HFFc6 (cell line): ENCODE measurements at regions not wholly inside any gene's neighbourhood (a gene's known extent, or its start where the extent isn't known, plus 50 kb on each side); places are given as distances from the start of the nearest gene placed in this dataset.

Source experiments
- DNase-seq: peaks from one replicate; pipeline ENCODE4 v3.0.0-alpha.2; 2018
- H3K27ac Mint-ChIP-seq: 2 replicates; pipeline ENCODE4 v1.8.0; 2020; ENCODE audit warnings: mild to moderate bottlenecking, mixed read lengths
- H3K27me3 Mint-ChIP-seq: 2 replicates; pipeline ENCODE4 v1.8.0; 2021; ENCODE audit warnings: mild to moderate bottlenecking, moderate library complexity, mixed read lengths; ENCODE audit not compliant: insufficient read depth
- H3K36me3 Mint-ChIP-seq: 2 replicates; pipeline ENCODE4 v1.8.0; 2021; ENCODE audit warnings: low read depth, mixed read lengths
- H3K4me1 Mint-ChIP-seq: 2 replicates; pipeline ENCODE4 v1.8.0; 2020; ENCODE audit warnings: low read depth, mixed read lengths
- H3K4me3 Mint-ChIP-seq: 2 replicates; pipeline ENCODE4 v1.8.0; 2020; ENCODE audit warnings: mild to moderate bottlenecking, moderate library complexity, mixed read lengths
- H3K9me3 Mint-ChIP-seq: 2 replicates; pipeline ENCODE4 v1.8.0; 2020; ENCODE audit warnings: mild to moderate bottlenecking, mixed read lengths
- TF ChIP-seq, protein P1 (sequence below): fragments of 200-600 bp; sonication (generic); IDR thresholded peaks from 2 replicates; pipeline ENCODE4 v1.5.0; 2021; ENCODE audit warnings: antibody characterized with exemption, mild to moderate bottlenecking

DNA sequence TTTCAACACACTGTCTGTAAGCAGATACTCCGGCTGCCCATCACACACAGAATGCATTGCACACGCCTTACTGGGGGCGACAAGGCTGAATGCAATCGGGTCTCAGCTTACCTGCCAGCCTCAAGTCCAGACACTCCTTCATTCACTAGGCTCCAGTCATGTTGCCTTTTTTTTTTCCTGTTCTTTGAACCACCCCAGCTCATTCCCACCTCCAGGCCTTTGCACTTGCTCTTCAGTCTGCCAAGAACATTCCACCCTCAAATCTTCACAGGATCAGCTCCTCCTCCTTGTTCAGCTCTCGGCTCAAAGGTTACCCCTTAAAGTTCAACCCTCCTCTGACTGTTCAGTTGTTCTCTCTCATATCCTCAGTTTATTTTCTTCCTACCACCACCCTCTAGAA lies 181.9 kb upstream of the ESRRG start:
- Mint-ChIP-seq H3K9me3 (peaks cover 17% of the 10 kb centered on the region), H3K4me1 (no peaks in the 10 kb centered on the region), H3K36me3 (no peaks in the 10 kb centered on the region), H3K4me3 (no peak overlapping the region), H3K27ac (no peak overlapping the region), H3K27me3 (no peaks in the 10 kb centered on the region; the same call in 1 of the 2 replicates)
- no peak for DNase-seq
- TF ChIP-seq, protein P1, sequence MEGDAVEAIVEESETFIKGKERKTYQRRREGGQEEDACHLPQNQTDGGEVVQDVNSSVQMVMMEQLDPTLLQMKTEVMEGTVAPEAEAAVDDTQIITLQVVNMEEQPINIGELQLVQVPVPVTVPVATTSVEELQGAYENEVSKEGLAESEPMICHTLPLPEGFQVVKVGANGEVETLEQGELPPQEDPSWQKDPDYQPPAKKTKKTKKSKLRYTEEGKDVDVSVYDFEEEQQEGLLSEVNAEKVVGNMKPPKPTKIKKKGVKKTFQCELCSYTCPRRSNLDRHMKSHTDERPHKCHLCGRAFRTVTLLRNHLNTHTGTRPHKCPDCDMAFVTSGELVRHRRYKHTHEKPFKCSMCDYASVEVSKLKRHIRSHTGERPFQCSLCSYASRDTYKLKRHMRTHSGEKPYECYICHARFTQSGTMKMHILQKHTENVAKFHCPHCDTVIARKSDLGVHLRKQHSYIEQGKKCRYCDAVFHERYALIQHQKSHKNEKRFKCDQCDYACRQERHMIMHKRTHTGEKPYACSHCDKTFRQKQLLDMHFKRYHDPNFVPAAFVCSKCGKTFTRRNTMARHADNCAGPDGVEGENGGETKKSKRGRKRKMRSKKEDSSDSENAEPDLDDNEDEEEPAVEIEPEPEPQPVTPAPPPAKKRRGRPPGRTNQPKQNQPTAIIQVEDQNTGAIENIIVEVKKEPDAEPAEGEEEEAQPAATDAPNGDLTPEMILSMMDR: no peak

DNA sequence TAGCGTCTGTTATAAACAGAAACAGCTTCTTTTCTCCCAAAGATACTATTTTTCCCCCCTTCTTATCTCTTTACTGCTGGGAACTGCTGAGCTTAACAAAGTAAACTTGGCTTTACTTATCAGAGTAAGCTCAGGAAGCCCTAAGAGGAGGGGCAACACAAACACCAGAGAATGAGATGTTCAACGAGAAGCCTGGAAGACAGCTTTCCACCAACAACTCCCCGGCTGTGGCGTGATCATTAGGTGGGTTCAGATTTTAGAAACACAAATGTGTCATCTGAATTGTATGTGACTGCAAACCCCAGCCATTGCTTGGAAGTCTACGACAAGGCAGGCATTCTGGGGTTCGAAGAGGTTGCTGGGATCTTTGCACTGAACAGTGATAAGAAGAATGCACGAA lies 181.2 kb upstream of the ESRRG start:
- no peaks in the 10 kb centered on the region; the same call in 1 of the 2 replicates for H3K27me3 Mint-ChIP-seq
- H3K36me3 Mint-ChIP-seq: no peaks in the 10 kb centered on the region

DNA sequence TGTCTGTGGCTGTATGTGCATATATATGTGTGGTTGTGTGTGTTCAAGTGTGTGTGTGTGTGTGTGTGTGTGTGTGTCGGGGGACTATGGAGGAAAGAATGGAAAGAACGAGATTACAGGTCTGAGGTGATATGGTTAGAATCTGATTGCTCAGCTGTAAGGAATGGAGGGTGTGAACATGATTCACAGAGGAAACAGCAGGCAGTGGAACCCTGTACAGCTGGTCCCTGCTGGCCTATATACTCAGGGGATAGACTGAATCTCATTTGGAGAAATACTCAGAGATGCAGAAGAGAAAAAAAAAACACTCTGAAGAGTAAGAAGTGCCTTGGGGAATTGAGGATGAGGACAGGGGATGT lies 180.1 kb upstream of the ESRRG start:
- no peaks in the 10 kb centered on the region for H3K4me1 Mint-ChIP-seq
- TF ChIP-seq, protein P1: no peak
- peaks cover 14% of the 10 kb centered on the region for H3K9me3 Mint-ChIP-seq
- no peaks in the 10 kb centered on the region for H3K36me3 Mint-ChIP-seq
- H3K4me3 Mint-ChIP-seq: no peak overlapping the region
- no peak overlapping the region for H3K27ac Mint-ChIP-seq
- no peak for DNase-seq
- no peaks in the 10 kb centered on the region; the same call in 1 of the 2 replicates for H3K27me3 Mint-ChIP-seq

More for the DNA sequence above, 181.2 kb upstream of the ESRRG start:
- no peak for DNase-seq
- H3K4me1 Mint-ChIP-seq: no peaks in the 10 kb centered on the region
- H3K4me3 Mint-ChIP-seq: no peak overlapping the region
- no peak overlapping the region for H3K27ac Mint-ChIP-seq
- peaks cover 17% of the 10 kb centered on the region for H3K9me3 Mint-ChIP-seq
- TF ChIP-seq, protein P1: no peak

DNA sequence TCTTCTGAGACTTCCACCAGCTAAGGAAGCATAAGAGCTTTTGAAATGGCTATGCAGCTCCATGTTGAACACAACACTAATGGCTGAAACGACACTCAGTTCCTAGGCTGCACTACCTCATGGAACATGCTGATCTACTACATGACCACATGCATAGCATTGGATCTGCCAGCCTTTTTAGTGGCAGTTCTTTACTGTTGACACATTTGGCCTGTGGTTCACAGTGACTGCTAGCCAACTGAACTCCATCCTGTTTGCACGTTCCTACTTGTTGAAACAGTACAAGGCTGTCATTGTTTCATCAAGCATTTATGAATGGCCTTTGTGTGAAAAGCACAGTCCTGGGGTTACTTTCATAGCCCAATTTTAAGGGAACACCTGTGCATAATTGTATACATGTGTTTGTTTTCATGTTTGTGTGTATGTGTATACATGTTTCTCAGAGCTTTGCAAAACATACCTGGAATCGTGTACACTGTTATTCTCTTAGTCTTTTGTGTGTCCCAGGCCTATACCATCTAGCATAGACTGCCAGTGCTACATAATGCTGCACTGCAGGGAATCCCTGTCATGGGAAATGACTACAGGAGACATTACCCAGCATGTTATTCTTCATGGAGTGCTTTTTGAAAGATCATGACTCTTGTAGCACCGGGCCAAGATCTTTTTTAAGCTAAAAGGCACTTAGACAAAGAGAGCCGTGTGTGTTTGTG lies 179.6 kb upstream of the ESRRG start:
- no peak overlapping the region for H3K4me3 Mint-ChIP-seq
- no peak overlapping the region for H3K27ac Mint-ChIP-seq
- H3K27me3 Mint-ChIP-seq: no peaks in the 10 kb centered on the region; the same call in 1 of the 2 replicates
- DNase-seq: no peak
- TF ChIP-seq, protein P1: no peak
- H3K36me3 Mint-ChIP-seq: no peaks in the 10 kb centered on the region
- no peaks in the 10 kb centered on the region for H3K4me1 Mint-ChIP-seq
- peaks cover 15% of the 10 kb centered on the region for H3K9me3 Mint-ChIP-seq

DNA sequence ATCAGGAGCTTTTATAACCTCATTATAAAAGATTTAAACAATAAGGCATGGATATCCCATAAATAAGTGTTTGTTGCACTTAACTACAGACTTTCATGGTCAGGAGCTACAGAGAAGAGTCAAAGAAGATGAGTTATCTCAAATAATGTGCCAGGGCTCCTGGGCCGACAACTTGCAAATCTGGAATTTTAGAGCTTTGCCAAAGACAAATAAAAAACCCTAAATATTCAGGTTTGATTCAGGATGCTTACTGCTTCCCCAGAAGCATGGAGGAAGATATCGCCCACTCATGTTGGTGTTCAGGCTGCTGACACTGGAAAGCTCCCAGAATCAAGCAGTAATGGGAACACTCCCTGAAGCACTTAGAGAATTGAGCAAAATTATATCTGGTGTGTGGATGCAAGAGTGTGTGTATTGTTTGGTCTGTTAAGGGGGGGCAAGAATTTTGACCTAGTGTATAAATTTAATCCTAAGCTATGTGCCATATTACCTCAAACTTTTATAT lies 176.9 kb upstream of the ESRRG start:
- H3K36me3 Mint-ChIP-seq: no peaks in the 10 kb centered on the region
- H3K27ac Mint-ChIP-seq: no peak overlapping the region
- H3K9me3 Mint-ChIP-seq: peaks cover 31% of the 10 kb centered on the region
- no peak for DNase-seq
- H3K4me1 Mint-ChIP-seq: no peaks in the 10 kb centered on the region
- TF ChIP-seq, protein P1: no peak
- no peaks in the 10 kb centered on the region; the same call in 1 of the 2 replicates for H3K27me3 Mint-ChIP-seq
- no peak overlapping the region for H3K4me3 Mint-ChIP-seq
